Testis (tissue), 2 donors: ENCODE measurements at regions not wholly inside any gene's neighbourhood (a gene's known extent, or its start where the extent isn't known, plus 50 kb on each side); places are given as distances from the start of the nearest gene placed in this dataset.
"Not testable (repeated sequence)": the region's sequence is repeated elsewhere in the genome, so short reads cannot be mapped to it uniquely, and the experiment has no call there.

Experiments used
- DNase-seq: peaks from one replicate; pipeline ENCODE4 v3.0.0-alpha.2; 2019
- H3K27ac ChIP-seq, 2 donors: fragments of 200-600 bp; sonication (generic); one replicate each; pipeline ENCODE4 v1.5.1; 2019
- H3K27me3 ChIP-seq: fragments of 200-600 bp; sonication (generic); one replicate; pipeline ENCODE4 v1.5.1; 2019
- H3K36me3 ChIP-seq: fragments of 200-600 bp; sonication (generic); one replicate; pipeline ENCODE4 v1.5.1; 2017; ENCODE audit warnings: low read depth; ENCODE audit errors: missing control alignments
- H3K4me1 ChIP-seq: fragments of 200-600 bp; sonication (generic); one replicate; pipeline ENCODE4 v1.5.1; 2019
- H3K4me3 ChIP-seq, 2 donors: fragments of 200-600 bp; sonication (generic); one replicate each; pipeline ENCODE4 v1.5.1; 2017 to 2019
- H3K9me3 ChIP-seq: fragments of 200-600 bp; sonication (generic); one replicate; pipeline ENCODE4 v1.5.1; 2017
- CTCF ChIP-seq, 3 experiments: fragments of 450-650 bp in 2 of 3; fragments of 200-600 bp in 1 of 3; sonication (generic) in 1 of 3; IDR thresholded peaks; one replicate each; pipeline ENCODE4 v1.5.1; 2016 to 2019; ENCODE audit warnings: antibody characterized with exemption in 3 of 3, mild to moderate bottlenecking in 2 of 3, moderate library complexity in 1 of 3
- POLR2A ChIP-seq: fragments of 450-650 bp; IDR thresholded peaks from one replicate; pipeline ENCODE4 v1.6.1; 2017; ENCODE audit warnings: antibody characterized with exemption, mild to moderate bottlenecking, moderate library complexity
- WGBS, 2 donors: methylation state at CpG; one replicate each; pipeline ENCODE4 v1.1.5; 2018; 5-methylcytosine and 5-hydroxymethylcytosine counted together
- intact Hi-C: fragments of 100-400 bp; cut with DNase I; formaldehyde crosslinking; loops from one replicate; pipeline ENCODE4 v1.15.1; 2023; ENCODE audit warnings: low total_unique reads

- Histone ChIP-seq H3K9me3 (no peaks in the 10 kb centered on the region), H3K36me3 (no peaks in the 10 kb centered on the region), H3K4me1 (no peaks in the 10 kb centered on the region), H3K4me3 (no peak overlapping the region), H3K27me3 (no peaks in the 10 kb centered on the region), H3K27ac (no peak overlapping the region)
- intact Hi-C loops: no loop called here
- TF ChIP-seq POLR2A: no peak
- TF ChIP-seq CTCF (IDR thresholded peaks at IDR 0.05): no peak
- 74 to 91% methylated on average over 1 of the region's 1 CpG for WGBS, 2 donors
- DNase-seq: no peak
These were observed 154.5 kb downstream of the CRPPA start for GRCh38 chr7:16266877-16267276.

- H3K4me3 ChIP-seq, H3K36me3 ChIP-seq, H3K27ac ChIP-seq, intact Hi-C loops, H3K27me3 ChIP-seq, DNase-seq, H3K4me1 ChIP-seq, H3K9me3 ChIP-seq: not testable (repeated sequence)
- 85 to 87% methylated on average over 9 of the region's 9 CpGs for WGBS, 2 donors
These were observed 154.9 kb downstream of the CRPPA start for GRCh38 chr7:16266470-16266869.

GRCh38 chr7:16265863-16266458 is 155.4 kb downstream of the CRPPA start:
- Histone ChIP-seq H3K9me3 (no peaks in the 10 kb centered on the region), H3K36me3 (no peaks in the 10 kb centered on the region), H3K4me3 (no peak overlapping the region), H3K27me3 (no peaks in the 10 kb centered on the region), H3K27ac (no peak overlapping the region), H3K4me1 (no peaks in the 10 kb centered on the region)
- no peak for DNase-seq
- TF ChIP-seq CTCF (IDR thresholded peaks at IDR 0.05) (no peak), POLR2A (no peak)
- WGBS, 2 donors: 86 to 96% methylated on average over 3 of the region's 3 CpGs
- intact Hi-C loops: no loop called here

- WGBS, 2 donors: 76 to 80% methylated on average over 7 of the region's 7 CpGs
- TF ChIP-seq POLR2A (no peak), CTCF (IDR thresholded peaks at IDR 0.05) (no peak)
- Histone ChIP-seq H3K36me3 (no peaks in the 10 kb centered on the region), H3K4me1 (no peaks in the 10 kb centered on the region), H3K9me3 (no peaks in the 10 kb centered on the region), H3K4me3 (no peak overlapping the region), H3K27ac (no peak overlapping the region), H3K27me3 (no peaks in the 10 kb centered on the region)
- intact Hi-C loops: no loop called here
- no peak for DNase-seq
These were observed 156.2 kb downstream of the CRPPA start for GRCh38 chr7:16264823-16265804.

- intact Hi-C loops: no loop called here
- Histone ChIP-seq H3K27me3 (no peaks in the 10 kb centered on the region), H3K4me3 (no peak overlapping the region), H3K9me3 (no peaks in the 10 kb centered on the region), H3K27ac (no peak overlapping the region), H3K4me1 (no peaks in the 10 kb centered on the region), H3K36me3 (no peaks in the 10 kb centered on the region)
- TF ChIP-seq CTCF (IDR thresholded peaks at IDR 0.05) (no peak), POLR2A (no peak)
- 88 to 89% methylated on average over 4 of the region's 4 CpGs for WGBS, 2 donors
- DNase-seq: no peak
These were observed 157.1 kb downstream of the CRPPA start for GRCh38 chr7:16264036-16264819.

GRCh38 chr7:16263377-16263776 is 158.0 kb downstream of the CRPPA start:
- intact Hi-C loops, H3K27me3 ChIP-seq, H3K4me1 ChIP-seq, H3K4me3 ChIP-seq, H3K36me3 ChIP-seq, H3K9me3 ChIP-seq, H3K27ac ChIP-seq, DNase-seq: not testable (repeated sequence)
- 89 to 97% methylated on average over 6 of the region's 6 CpGs for WGBS, 2 donors
